IMR-90 (cell line): ENCODE measurements at regions not wholly inside any gene's neighbourhood (a gene's known extent, or its start where the extent isn't known, plus 50 kb on each side); places are given as distances from the start of the nearest gene placed in this dataset.

Experiments
- ATAC-seq: fragments of 200-7000 bp; cut with Tn5 transposase; 2 replicates; pipeline ENCODE4 v1.9.1; 2020; ENCODE audit warnings: low read depth, mild to moderate bottlenecking, moderate library complexity
- BruUV-seq: library from RNA; stranded (reverse); fragments of 400-500 nt; replicated peaks from 2 replicates; lab custom pipeline; 2021; lab: Mats Ljungman, UMichigan
- CTCF ChIA-PET: fragments of 300-600 bp; formaldehyde crosslinking; extraction: SDS; loops from one replicate; lab custom pipeline; 2021; ENCODE audit warnings: antibody characterized with exemption; lab: Yijun Ruan, JAX
- POLR2A ChIA-PET: fragments of 300-600 bp; sonication (Branson Sonifier 250); formaldehyde crosslinking; loops from one replicate; lab custom pipeline; 2022; ENCODE audit warnings: antibody characterized with exemption; ENCODE audit not compliant: unreplicated experiment; lab: Charles Lee
- DNase-seq: peaks from one replicate; pipeline ENCODE4 v3.0.0; 2013
- H2AFZ ChIP-seq: replicated peaks from 2 replicates; pipeline ENCODE3; 2013; ENCODE audit warnings: low read length, mild to moderate bottlenecking; ENCODE audit not compliant: poor library complexity
- H2AK5ac ChIP-seq: 2 replicates; pipeline ENCODE4 v1.6.1; 2013; ENCODE audit warnings: low read depth, low read length, inconsistent platforms
- H2AK9ac ChIP-seq: replicated peaks from 2 replicates; pipeline ENCODE3; 2013; ENCODE audit warnings: mild to moderate bottlenecking, low read depth, low read length, moderate library complexity; ENCODE audit not compliant: poor library complexity
- H2BK120ac ChIP-seq: 2 replicates; pipeline ENCODE4 v1.6.1; 2013; ENCODE audit warnings: low read depth, low read length, inconsistent platforms
- H2BK15ac ChIP-seq: 3 replicates; pipeline ENCODE4 v1.6.1; 2013; ENCODE audit warnings: low read depth, low read length, inconsistent platforms
- H2BK20ac ChIP-seq: 2 replicates; pipeline ENCODE4 v1.6.1; 2013; ENCODE audit warnings: low read depth, mild to moderate bottlenecking, inconsistent platforms, low read length, moderate library complexity
- H2BK5ac ChIP-seq: 2 replicates; pipeline ENCODE4 v1.6.1; 2013; ENCODE audit warnings: mild to moderate bottlenecking, low read depth, low read length, inconsistent platforms; ENCODE audit not compliant: poor library complexity, severe bottlenecking
- H3K14ac ChIP-seq: replicated peaks from 2 replicates; pipeline ENCODE4 v1.6.1; 2013; ENCODE audit warnings: low read depth, low read length, inconsistent platforms
- H3K18ac ChIP-seq: 2 replicates; pipeline ENCODE4 v1.6.1; 2013; ENCODE audit warnings: low read depth, low read length, control low read depth
- H3K23ac ChIP-seq: 2 replicates; pipeline ENCODE4 v1.6.1; 2013; ENCODE audit warnings: low read depth, low read length, inconsistent platforms
- H3K27ac ChIP-seq: 2 replicates; pipeline ENCODE4 v1.5.1; 2013; ENCODE audit warnings: mild to moderate bottlenecking, control low read depth, low read length; ENCODE audit not compliant: insufficient read depth
- H3K27me3 ChIP-seq: 2 replicates; pipeline ENCODE4 v1.6.1; 2013; ENCODE audit warnings: low read length; ENCODE audit not compliant: control insufficient read depth, insufficient read depth
- H3K36me3 ChIP-seq: 2 replicates; pipeline ENCODE4 v1.6.1; 2013; ENCODE audit warnings: low read length, mixed read lengths; ENCODE audit not compliant: control insufficient read depth, insufficient read depth
- H3K4ac ChIP-seq: 2 replicates; pipeline ENCODE4 v1.6.1; 2013; ENCODE audit warnings: low read depth, low read length, inconsistent platforms
- H3K4me1 ChIP-seq: 2 replicates; pipeline ENCODE4 v1.6.1; 2013; ENCODE audit warnings: low read length, mixed read lengths; ENCODE audit not compliant: control insufficient read depth, insufficient read depth
- H3K4me2 ChIP-seq: 2 replicates; pipeline ENCODE4 v1.6.1; 2013; ENCODE audit warnings: low read depth, mild to moderate bottlenecking, control low read depth, low read length, moderate library complexity
- H3K4me3 ChIP-seq: 2 replicates; pipeline ENCODE4 v1.5.1; 2013; ENCODE audit warnings: low read depth, mild to moderate bottlenecking, control low read depth, low read length, moderate library complexity; ENCODE audit not compliant: insufficient read depth
- H3K56ac ChIP-seq: 2 replicates; pipeline ENCODE4 v1.6.1; 2013; ENCODE audit warnings: low read length, inconsistent platforms; ENCODE audit not compliant: insufficient read depth; ENCODE audit errors: extremely low read depth
- H3K79me1 ChIP-seq, 2 experiments: 2 replicates each; pipeline ENCODE4 v1.6.1; 2013; ENCODE audit warnings: low read length in 2 of 2, inconsistent platforms in 1 of 2, low read depth in 1 of 2
- H3K9ac ChIP-seq: 2 replicates; pipeline ENCODE4 v1.6.1; 2013; ENCODE audit warnings: low read depth, low read length, control low read depth
- H3K9me1 ChIP-seq: 2 replicates; pipeline ENCODE4 v1.6.1; 2013; ENCODE audit warnings: low read length, inconsistent platforms; ENCODE audit not compliant: insufficient read depth
- H3K9me3 ChIP-seq: 2 replicates; pipeline ENCODE4 v1.6.1; 2013; ENCODE audit warnings: low read length; ENCODE audit not compliant: control insufficient read depth, insufficient read depth
- H4K20me1 ChIP-seq: 2 replicates; pipeline ENCODE4 v1.6.1; 2013; ENCODE audit warnings: low read length, inconsistent platforms; ENCODE audit not compliant: insufficient read depth
- H4K5ac ChIP-seq: 2 replicates; pipeline ENCODE4 v1.6.1; 2013; ENCODE audit warnings: mild to moderate bottlenecking, low read depth, low read length, control low read depth
- H4K8ac ChIP-seq, 2 experiments: 2 replicates each; pipeline ENCODE4 v1.6.1; 2013; ENCODE audit warnings: low read depth in 2 of 2, low read length in 2 of 2, control low read depth in 1 of 2, inconsistent platforms in 1 of 2
- H4K91ac ChIP-seq: 2 replicates; pipeline ENCODE4 v1.6.1; 2013; ENCODE audit warnings: low read depth, low read length, inconsistent platforms; ENCODE audit not compliant: insufficient read depth
- BHLHE40 ChIP-seq: fragments of 150-350 bp; IDR thresholded peaks from 2 replicates; pipeline ENCODE4 v1.6.1; 2016; ENCODE audit warnings: mild to moderate bottlenecking, low read depth, low read length
- CEBPB ChIP-seq: IDR thresholded peaks from 2 replicates; pipeline ENCODE4 v1.6.1; 2012; ENCODE audit warnings: low read depth, low read length, improper control_type of control experiment
- CHD1 ChIP-seq: IDR thresholded peaks from 2 replicates; pipeline ENCODE4 v1.6.1; 2012; ENCODE audit warnings: low read depth, low read length, improper control_type of control experiment
- FOS ChIP-seq: fragments of 150-350 bp; IDR thresholded peaks from 2 replicates; pipeline ENCODE4 v1.6.1; 2016; ENCODE audit warnings: low read depth, low read length
- MAFK ChIP-seq: IDR thresholded peaks from 2 replicates; pipeline ENCODE4 v1.6.1; 2012; ENCODE audit warnings: low read depth, low read length, improper control_type of control experiment
- MAZ ChIP-seq: IDR thresholded peaks from 2 replicates; pipeline ENCODE4 v1.6.1; 2012; ENCODE audit warnings: low read depth, mild to moderate bottlenecking, low read length, improper control_type of control experiment, moderate library complexity, borderline replicate concordance
- MXI1 ChIP-seq: IDR thresholded peaks from 2 replicates; pipeline ENCODE4 v1.6.1; 2012; ENCODE audit warnings: low read depth, mild to moderate bottlenecking, low read length, moderate library complexity, borderline replicate concordance
- NFE2L2 ChIP-seq: fragments of 150-350 bp; IDR thresholded peaks from 2 replicates; pipeline ENCODE4 v1.6.1; 2016; ENCODE audit warnings: low read depth, mild to moderate bottlenecking, low read length
- POLR2A ChIP-seq: IDR thresholded peaks from 2 replicates; pipeline ENCODE4 v1.6.1; 2012; ENCODE audit warnings: mild to moderate bottlenecking, low read depth, low read length
- RAD21 ChIP-seq: IDR thresholded peaks from 2 replicates; pipeline ENCODE4 v1.6.1; 2012; ENCODE audit warnings: low read length, improper control_type of control experiment
- RCOR1 ChIP-seq: IDR thresholded peaks from 2 replicates; pipeline ENCODE4 v1.6.1; 2012; ENCODE audit warnings: mild to moderate bottlenecking, low read length, improper control_type of control experiment; ENCODE audit not compliant: insufficient replicate concordance
- RFX5 ChIP-seq: IDR thresholded peaks from 2 replicates; pipeline ENCODE4 v1.8.0; 2012; ENCODE audit warnings: low read depth, mild to moderate bottlenecking, low read length, moderate library complexity
- SMC3 ChIP-seq: fragments of 150-350 bp; IDR thresholded peaks from 2 replicates; pipeline ENCODE4 v1.6.1; 2016; ENCODE audit warnings: low read depth, mild to moderate bottlenecking, antibody characterized with exemption, low read length, moderate library complexity
- WGBS, 2 experiments: methylation state at CpG; one replicate each; pipeline versions ENCODE4 v1.1.5 to v1.1.7; 2013; ENCODE audit warnings: missing lambda C conversion rate in 2 of 2; ENCODE audit not compliant: insufficient read length in 1 of 2; ENCODE audit errors: extremely low coverage in 2 of 2; 5-methylcytosine and 5-hydroxymethylcytosine counted together
- dilution Hi-C: fragments of 300-500 bp; cut with HindIII; formaldehyde crosslinking; loops from one replicate; pipeline ENCODE4 v1.14.3; 2018; ENCODE audit warnings: low sequenced_read_pairs; ENCODE audit not compliant: unreplicated experiment
- in situ Hi-C: fragments of 300-500 bp; cut with MboI; formaldehyde crosslinking; loops from 3 replicates; pipeline ENCODE4 v1.14.3; 2019; ENCODE audit warnings: low sequenced_read_pairs, inconsistent platforms, mixed read lengths
- intact Hi-C: fragments of 100-400 bp; cut with micrococcal nuclease; formaldehyde crosslinking; loops from 2 replicates; pipeline ENCODE4 v1.10.0; 2022
- TF ChIP-seq, protein P1 (sequence below): conservative IDR thresholded peaks from 2 replicates; pipeline ENCODE4 v1.5.1; 2012; ENCODE audit warnings: mild to moderate bottlenecking, low read depth, low read length, improper control_type of control experiment
- TF ChIP-seq, protein P2 (sequence below): fragments of 150-350 bp; IDR thresholded peaks from 2 replicates; pipeline ENCODE4 v1.6.1; 2016; ENCODE audit warnings: low read depth, mild to moderate bottlenecking, low read length, moderate library complexity, borderline replicate concordance
- TF ChIP-seq, protein P3 (sequence below): fragments of 150-350 bp; IDR thresholded peaks from 2 replicates; pipeline ENCODE4 v1.6.1; 2017; ENCODE audit warnings: mild to moderate bottlenecking, antibody characterized with exemption, low read length, low read depth

DNA sequence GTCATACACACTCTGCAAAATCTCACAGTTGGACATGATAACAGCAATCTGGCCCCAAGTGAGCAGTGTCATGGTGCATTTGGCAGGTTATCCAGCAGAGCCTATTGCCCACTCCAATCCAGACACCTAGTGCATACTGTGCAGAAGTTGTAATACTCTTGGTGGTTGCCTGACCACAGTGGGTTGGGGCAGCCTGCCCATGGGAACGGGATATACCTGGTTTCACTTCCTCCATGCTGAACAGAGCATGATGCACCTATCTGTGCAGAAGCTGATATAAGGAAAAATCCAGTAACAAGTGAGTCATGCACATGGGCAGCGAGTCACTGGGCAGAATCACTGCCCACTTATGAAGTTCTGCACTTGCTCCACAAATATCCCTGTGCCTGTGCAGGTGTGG, 105.3 kb upstream of the IGSF1 start:
- H2BK20ac ChIP-seq = no peak overlapping the region
- no peaks in the 10 kb centered on the region for H4K20me1 ChIP-seq
- ChIA-PET CTCF (no interaction called here), POLR2A (no interaction called here)
- no peak overlapping the region for H2AK9ac ChIP-seq
- H3K9ac ChIP-seq = no peak overlapping the region
- intact Hi-C loops (no loop called here), dilution Hi-C loops (no loop called here), in situ Hi-C loops (no loop called here)
- H3K4me2 ChIP-seq = no peak overlapping the region
- no peak overlapping the region for H2AFZ ChIP-seq
- no peak overlapping the region for H2AK5ac ChIP-seq
- no peaks in the 10 kb centered on the region for H3K36me3 ChIP-seq
- H4K91ac ChIP-seq = no peak overlapping the region
- ATAC-seq (no peak), DNase-seq (no peak)
- no peak overlapping the region for H2BK5ac ChIP-seq
- no peak overlapping the region for H3K23ac ChIP-seq
- no peaks in the 10 kb centered on the region for H3K4me1 ChIP-seq
- H3K9me3 ChIP-seq = peaks cover 6% of the 10 kb centered on the region; the same call in 1 of the 2 replicates
- H3K4ac ChIP-seq = no peak overlapping the region
- H3K14ac ChIP-seq = no peak overlapping the region
- no peak overlapping the region for H3K56ac ChIP-seq
- TF ChIP-seq, protein P1, sequence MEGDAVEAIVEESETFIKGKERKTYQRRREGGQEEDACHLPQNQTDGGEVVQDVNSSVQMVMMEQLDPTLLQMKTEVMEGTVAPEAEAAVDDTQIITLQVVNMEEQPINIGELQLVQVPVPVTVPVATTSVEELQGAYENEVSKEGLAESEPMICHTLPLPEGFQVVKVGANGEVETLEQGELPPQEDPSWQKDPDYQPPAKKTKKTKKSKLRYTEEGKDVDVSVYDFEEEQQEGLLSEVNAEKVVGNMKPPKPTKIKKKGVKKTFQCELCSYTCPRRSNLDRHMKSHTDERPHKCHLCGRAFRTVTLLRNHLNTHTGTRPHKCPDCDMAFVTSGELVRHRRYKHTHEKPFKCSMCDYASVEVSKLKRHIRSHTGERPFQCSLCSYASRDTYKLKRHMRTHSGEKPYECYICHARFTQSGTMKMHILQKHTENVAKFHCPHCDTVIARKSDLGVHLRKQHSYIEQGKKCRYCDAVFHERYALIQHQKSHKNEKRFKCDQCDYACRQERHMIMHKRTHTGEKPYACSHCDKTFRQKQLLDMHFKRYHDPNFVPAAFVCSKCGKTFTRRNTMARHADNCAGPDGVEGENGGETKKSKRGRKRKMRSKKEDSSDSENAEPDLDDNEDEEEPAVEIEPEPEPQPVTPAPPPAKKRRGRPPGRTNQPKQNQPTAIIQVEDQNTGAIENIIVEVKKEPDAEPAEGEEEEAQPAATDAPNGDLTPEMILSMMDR = no peak
- TF ChIP-seq NFE2L2 (no peak), RFX5 (no peak), POLR2A (no peak), BHLHE40 (no peak), MXI1 (no peak), CEBPB (no peak), SMC3 (no peak), RAD21 (no peak), RCOR1 (no peak), MAFK (no peak), MAZ (no peak), CHD1 (no peak), FOS (no peak)
- TF ChIP-seq, protein P2, sequence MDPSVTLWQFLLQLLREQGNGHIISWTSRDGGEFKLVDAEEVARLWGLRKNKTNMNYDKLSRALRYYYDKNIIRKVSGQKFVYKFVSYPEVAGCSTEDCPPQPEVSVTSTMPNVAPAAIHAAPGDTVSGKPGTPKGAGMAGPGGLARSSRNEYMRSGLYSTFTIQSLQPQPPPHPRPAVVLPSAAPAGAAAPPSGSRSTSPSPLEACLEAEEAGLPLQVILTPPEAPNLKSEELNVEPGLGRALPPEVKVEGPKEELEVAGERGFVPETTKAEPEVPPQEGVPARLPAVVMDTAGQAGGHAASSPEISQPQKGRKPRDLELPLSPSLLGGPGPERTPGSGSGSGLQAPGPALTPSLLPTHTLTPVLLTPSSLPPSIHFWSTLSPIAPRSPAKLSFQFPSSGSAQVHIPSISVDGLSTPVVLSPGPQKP = no peak
- TF ChIP-seq, protein P3, sequence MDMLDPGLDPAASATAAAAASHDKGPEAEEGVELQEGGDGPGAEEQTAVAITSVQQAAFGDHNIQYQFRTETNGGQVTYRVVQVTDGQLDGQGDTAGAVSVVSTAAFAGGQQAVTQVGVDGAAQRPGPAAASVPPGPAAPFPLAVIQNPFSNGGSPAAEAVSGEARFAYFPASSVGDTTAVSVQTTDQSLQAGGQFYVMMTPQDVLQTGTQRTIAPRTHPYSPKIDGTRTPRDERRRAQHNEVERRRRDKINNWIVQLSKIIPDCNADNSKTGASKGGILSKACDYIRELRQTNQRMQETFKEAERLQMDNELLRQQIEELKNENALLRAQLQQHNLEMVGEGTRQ = no peak
- no peaks in the 10 kb centered on the region for H3K79me1 ChIP-seq
- 0% methylated on average over 1 of the region's 2 CpGs; no CpG with 5 or more reads in 1 of the 2 experiments for WGBS, 2 experiments
- H3K27ac ChIP-seq = no peak overlapping the region
- BruUV-seq = no TSS peak
- H4K5ac ChIP-seq = no peak overlapping the region
- no peaks in the 10 kb centered on the region; the same call in 1 of the 2 replicates for H3K27me3 ChIP-seq
- H2BK15ac ChIP-seq = no peak overlapping the region
- no peaks in the 10 kb centered on the region for H3K9me1 ChIP-seq
- H3K4me3 ChIP-seq = no peak overlapping the region
- H3K18ac ChIP-seq = no peak overlapping the region
- no peak overlapping the region for H4K8ac ChIP-seq
- H2BK120ac ChIP-seq = no peak overlapping the region
